H9 (cell line): ENCODE measurements at regions not wholly inside any gene's neighbourhood (a gene's known extent, or its start where the extent isn't known, plus 50 kb on each side); places are given as distances from the start of the nearest gene placed in this dataset.

Experiments used
- DNase-seq: peaks from one replicate; pipeline ENCODE4 v3.0.0-alpha.2; 2017
- H2AFZ ChIP-seq: one replicate; pipeline ENCODE4 v1.6.1; 2013; ENCODE audit warnings: mild to moderate bottlenecking, low read length, control low read depth, moderate library complexity
- H2AK5ac ChIP-seq: 2 replicates; pipeline ENCODE4 v1.6.1; 2013; ENCODE audit warnings: low read length, control low read depth, mixed read lengths; ENCODE audit not compliant: insufficient read length
- H2BK120ac ChIP-seq: one replicate; pipeline ENCODE4 v1.6.1; 2013; ENCODE audit warnings: low read depth, mild to moderate bottlenecking, low read length, control low read depth, inconsistent platforms; ENCODE audit not compliant: poor library complexity, severe bottlenecking
- H2BK12ac ChIP-seq: 2 replicates; pipeline ENCODE4 v1.6.1; 2013; ENCODE audit warnings: low read length, control low read depth, mixed read lengths, low read depth; ENCODE audit not compliant: insufficient read length
- H2BK15ac ChIP-seq: 2 replicates; pipeline ENCODE4 v1.6.1; 2013; ENCODE audit warnings: low read depth, low read length, control low read depth
- H2BK20ac ChIP-seq: one replicate; pipeline ENCODE4 v1.6.1; 2013; ENCODE audit warnings: low read depth, mild to moderate bottlenecking, low read length, control low read depth, inconsistent platforms; ENCODE audit not compliant: poor library complexity, severe bottlenecking
- H2BK5ac ChIP-seq: 2 replicates; pipeline ENCODE4 v1.6.1; 2013; ENCODE audit warnings: low read length, control low read depth, mixed read lengths; ENCODE audit not compliant: insufficient read length
- H3K14ac ChIP-seq: 2 replicates; pipeline ENCODE4 v1.6.1; 2013; ENCODE audit warnings: low read length, control low read depth; ENCODE audit not compliant: insufficient read depth
- H3K18ac ChIP-seq: 2 replicates; pipeline ENCODE4 v1.6.1; 2013; ENCODE audit warnings: low read depth, mild to moderate bottlenecking, mixed read lengths, low read length, control low read depth; ENCODE audit not compliant: insufficient read length
- H3K23ac ChIP-seq: 2 replicates; pipeline ENCODE4 v1.6.1; 2013; ENCODE audit warnings: low read length, control low read depth, mixed read lengths, low read depth; ENCODE audit not compliant: insufficient read length
- H3K23me2 ChIP-seq: 2 replicates; pipeline ENCODE4 v1.6.1; 2013; ENCODE audit warnings: low read depth, mild to moderate bottlenecking, mixed read lengths, low read length, control low read depth; ENCODE audit not compliant: insufficient read length, poor library complexity, severe bottlenecking
- H3K27ac ChIP-seq: 2 replicates; pipeline ENCODE4 v1.5.1; 2013; ENCODE audit warnings: low read length, control low read depth, mixed read lengths, low read depth; ENCODE audit not compliant: insufficient read length
- H3K27me3 ChIP-seq: 2 replicates; pipeline ENCODE4 v1.6.1; 2013; ENCODE audit warnings: low read length, control low read depth, inconsistent platforms; ENCODE audit not compliant: insufficient read depth
- H3K4ac ChIP-seq: 2 replicates; pipeline ENCODE4 v1.6.1; 2013; ENCODE audit warnings: low read depth, mild to moderate bottlenecking, control low read depth, inconsistent platforms, low read length, moderate library complexity
- H3K4me1 ChIP-seq: 2 replicates; pipeline ENCODE4 v1.6.1; 2013; ENCODE audit warnings: low read length, control low read depth, inconsistent platforms; ENCODE audit not compliant: insufficient read depth
- H3K4me2 ChIP-seq: 2 replicates; pipeline ENCODE4 v1.6.1; 2013; ENCODE audit warnings: low read length, control low read depth, mixed read lengths; ENCODE audit not compliant: insufficient read length, insufficient read depth
- H3K56ac ChIP-seq: 2 replicates; pipeline ENCODE4 v1.6.1; 2013; ENCODE audit warnings: low read depth, mild to moderate bottlenecking, mixed read lengths, low read length, control low read depth; ENCODE audit not compliant: insufficient read length
- H3K79me1 ChIP-seq: 2 replicates; pipeline ENCODE4 v1.6.1; 2013; ENCODE audit warnings: low read depth, mild to moderate bottlenecking, moderate library complexity, low read length, control low read depth, inconsistent platforms; ENCODE audit not compliant: insufficient read depth, poor library complexity, severe bottlenecking
- H3K79me2 ChIP-seq: 2 replicates; pipeline ENCODE4 v1.6.1; 2013; ENCODE audit warnings: low read length, control low read depth, inconsistent platforms; ENCODE audit not compliant: insufficient read depth
- H3K9ac ChIP-seq: 2 replicates; pipeline ENCODE4 v1.6.1; 2013; ENCODE audit warnings: low read length, control low read depth, mixed read lengths; ENCODE audit not compliant: insufficient read length; ENCODE audit errors: extremely low read depth
- H3K9me3 ChIP-seq: one replicate; pipeline ENCODE4 v1.6.1; 2013; ENCODE audit warnings: low read depth, low read length, inconsistent platforms; ENCODE audit not compliant: control insufficient read depth
- H3T11ph ChIP-seq: one replicate; pipeline ENCODE4 v1.6.1; 2013; ENCODE audit warnings: mild to moderate bottlenecking, low read length, control low read depth, inconsistent platforms
- H4K20me1 ChIP-seq: one replicate; pipeline ENCODE4 v1.6.1; 2013; ENCODE audit not compliant: control insufficient read depth, insufficient read length, insufficient read depth
- H4K5ac ChIP-seq: 2 replicates; pipeline ENCODE4 v1.6.1; 2013; ENCODE audit warnings: low read depth, mild to moderate bottlenecking, mixed read lengths, low read length, control low read depth; ENCODE audit not compliant: insufficient read length
- H4K8ac ChIP-seq: replicated peaks from 2 replicates; pipeline ENCODE4 v1.6.1; 2013; ENCODE audit warnings: low read length, control low read depth, mixed read lengths, low read depth; ENCODE audit not compliant: insufficient read length
- H4K91ac ChIP-seq: 2 replicates; pipeline ENCODE4 v1.6.1; 2013; ENCODE audit warnings: low read depth, mild to moderate bottlenecking, moderate library complexity, mixed read lengths, low read length, control low read depth; ENCODE audit not compliant: insufficient read length
- H3K27ac Mint-ChIP-seq, 3 experiments: 2 replicates in 2 of 3; 3 replicates in 1 of 3; pipeline ENCODE4 v1.8.0; 2020 to 2021; ENCODE audit warnings: mixed read lengths in 3 of 3, mild to moderate bottlenecking in 1 of 3, moderate library complexity in 1 of 3
- H3K27me3 Mint-ChIP-seq: 2 replicates; pipeline ENCODE4 v1.8.0; 2021; ENCODE audit warnings: low read depth, mild to moderate bottlenecking, moderate library complexity, mixed read lengths
- H3K36me3 Mint-ChIP-seq, 3 experiments: 2 replicates in 2 of 3; 3 replicates in 1 of 3; pipeline ENCODE4 v1.8.0; 2020 to 2021; ENCODE audit warnings: low read depth in 3 of 3, mixed read lengths in 3 of 3; ENCODE audit not compliant: insufficient read depth in 1 of 3
- H3K4me1 Mint-ChIP-seq, 2 experiments: 2 replicates each; pipeline ENCODE4 v1.8.0; 2020; ENCODE audit warnings: mixed read lengths in 2 of 2
- H3K4me3 Mint-ChIP-seq, 2 experiments: 2 replicates in 1 of 2; 3 replicates in 1 of 2; pipeline ENCODE4 v1.8.0; 2020 to 2021; ENCODE audit warnings: mild to moderate bottlenecking in 2 of 2, mixed read lengths in 2 of 2, moderate library complexity in 1 of 2
- H3K9me3 Mint-ChIP-seq, 2 experiments: 2 replicates in 1 of 2; 3 replicates in 1 of 2; pipeline ENCODE4 v1.8.0; 2020; ENCODE audit warnings: mild to moderate bottlenecking in 2 of 2, mixed read lengths in 2 of 2, moderate library complexity in 1 of 2
- WGBS: extraction: QIAGEN DNeasy Blood & Tissue Kit; methylation state at CpG from one replicate; pipeline ENCODE4 v1.1.7; 2013; ENCODE audit warnings: missing lambda C conversion rate, low lambda C conversion rate, mixed read lengths; ENCODE audit not compliant: insufficient read length; ENCODE audit errors: extremely low coverage; 5-methylcytosine and 5-hydroxymethylcytosine counted together
- TF ChIP-seq, protein P1 (sequence below): fragments of 200-600 bp; sonication (generic); conservative IDR thresholded peaks from 3 replicates; pipeline ENCODE4 v1.8.0; 2021; ENCODE audit warnings: antibody characterized with exemption, mild to moderate bottlenecking

DNA sequence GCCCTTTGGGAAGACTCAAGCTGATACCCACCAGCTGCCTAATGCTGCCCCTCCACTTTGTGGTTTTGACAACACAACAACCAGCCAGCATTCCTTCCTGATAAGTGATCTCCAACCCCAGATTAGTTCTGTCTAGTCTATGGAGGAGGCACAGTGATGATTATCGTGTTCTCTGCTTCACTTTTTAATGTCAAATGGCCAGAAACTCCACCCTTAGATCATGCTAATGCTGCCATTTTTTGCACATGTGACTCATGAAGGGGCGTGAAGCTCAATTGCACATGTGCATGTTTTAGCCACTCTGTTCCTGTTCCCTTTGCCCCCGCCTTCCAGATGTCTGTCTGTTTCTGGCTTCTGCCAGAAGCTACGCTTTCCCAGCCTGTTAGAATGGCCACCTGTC, 199.8 kb downstream of the COG6 start:
- Histone ChIP-seq H3K18ac (no peak overlapping the region), H2AK5ac (no peak overlapping the region), H3K23ac (no peak overlapping the region), H2BK12ac (no peak overlapping the region), H3K9ac (no peak overlapping the region), H3K27ac (no peak overlapping the region), H3K79me2 (no peaks in the 10 kb centered on the region), H3K9me3 (no peaks in the 10 kb centered on the region), H2AFZ (no peak overlapping the region), H3K4ac (no peak overlapping the region), H3K4me2 (no peak overlapping the region), H2BK15ac (no peak overlapping the region), H3T11ph (no peak overlapping the region), H4K8ac (no peak overlapping the region), H3K79me1 (no peaks in the 10 kb centered on the region), H3K4me1 (no peaks in the 10 kb centered on the region), H4K20me1 (no peaks in the 10 kb centered on the region), H4K91ac (no peak overlapping the region), H3K23me2 (no peaks in the 10 kb centered on the region), H3K14ac (no peak overlapping the region), H2BK20ac (no peak overlapping the region), H3K56ac (no peak overlapping the region), H3K27me3 (no peaks in the 10 kb centered on the region), H4K5ac (no peak overlapping the region), H2BK5ac (no peak overlapping the region), H2BK120ac (no peak overlapping the region)
- Mint-ChIP-seq H3K4me1 (peaks cover 4 to 5% of the 10 kb centered on the region in 2 experiments; a peak in 3 of 4 replicates), H3K27me3 (no peaks in the 10 kb centered on the region; the same call in 1 of the 2 replicates), H3K27ac (no peak overlapping the region), H3K4me3 (no peak overlapping the region), H3K9me3 (peaks cover 13 to 19% of the 10 kb centered on the region in 2 experiments), H3K36me3 (peaks cover 3 to 17% (median 16%) of the 10 kb centered on the region in 3 experiments; a peak in 6 of 7 replicates)
- TF ChIP-seq, protein P1, sequence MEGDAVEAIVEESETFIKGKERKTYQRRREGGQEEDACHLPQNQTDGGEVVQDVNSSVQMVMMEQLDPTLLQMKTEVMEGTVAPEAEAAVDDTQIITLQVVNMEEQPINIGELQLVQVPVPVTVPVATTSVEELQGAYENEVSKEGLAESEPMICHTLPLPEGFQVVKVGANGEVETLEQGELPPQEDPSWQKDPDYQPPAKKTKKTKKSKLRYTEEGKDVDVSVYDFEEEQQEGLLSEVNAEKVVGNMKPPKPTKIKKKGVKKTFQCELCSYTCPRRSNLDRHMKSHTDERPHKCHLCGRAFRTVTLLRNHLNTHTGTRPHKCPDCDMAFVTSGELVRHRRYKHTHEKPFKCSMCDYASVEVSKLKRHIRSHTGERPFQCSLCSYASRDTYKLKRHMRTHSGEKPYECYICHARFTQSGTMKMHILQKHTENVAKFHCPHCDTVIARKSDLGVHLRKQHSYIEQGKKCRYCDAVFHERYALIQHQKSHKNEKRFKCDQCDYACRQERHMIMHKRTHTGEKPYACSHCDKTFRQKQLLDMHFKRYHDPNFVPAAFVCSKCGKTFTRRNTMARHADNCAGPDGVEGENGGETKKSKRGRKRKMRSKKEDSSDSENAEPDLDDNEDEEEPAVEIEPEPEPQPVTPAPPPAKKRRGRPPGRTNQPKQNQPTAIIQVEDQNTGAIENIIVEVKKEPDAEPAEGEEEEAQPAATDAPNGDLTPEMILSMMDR, result no peak
- no peak for DNase-seq
- WGBS, result no CpG with 5 or more reads among the region's 4 CpGs
